ENCODE measurements at regions not wholly inside any gene's neighbourhood (a gene's known extent, or its start where the extent isn't known, plus 50 kb on each side); places are given as distances from the start of the nearest gene placed in this dataset.

- DNase-seq (ENCODE audit: low read depth in 1 of 2, low spot score in 1 of 2) (no peak), FAIRE-seq (no peak), ATAC-seq (no peak)
- TF ChIP-seq HOXB5 (CRISPR knock-in tag; IDR thresholded peaks at IDR 0.05) (no peak), MAFK (IDR thresholded peaks at IDR 0.05; ENCODE audit: partially characterized antibody) (no peak), EP300 (IDR thresholded peaks at IDR 0.05) (no peak), MAZ (IDR thresholded peaks at IDR 0.05; ENCODE audit: borderline replicate concordance, low read depth, low read length) (no peak), HEYL (CRISPR knock-in tag; IDR thresholded peaks at IDR 0.05) (no peak)
- TF ChIP-seq, protein P1, sequence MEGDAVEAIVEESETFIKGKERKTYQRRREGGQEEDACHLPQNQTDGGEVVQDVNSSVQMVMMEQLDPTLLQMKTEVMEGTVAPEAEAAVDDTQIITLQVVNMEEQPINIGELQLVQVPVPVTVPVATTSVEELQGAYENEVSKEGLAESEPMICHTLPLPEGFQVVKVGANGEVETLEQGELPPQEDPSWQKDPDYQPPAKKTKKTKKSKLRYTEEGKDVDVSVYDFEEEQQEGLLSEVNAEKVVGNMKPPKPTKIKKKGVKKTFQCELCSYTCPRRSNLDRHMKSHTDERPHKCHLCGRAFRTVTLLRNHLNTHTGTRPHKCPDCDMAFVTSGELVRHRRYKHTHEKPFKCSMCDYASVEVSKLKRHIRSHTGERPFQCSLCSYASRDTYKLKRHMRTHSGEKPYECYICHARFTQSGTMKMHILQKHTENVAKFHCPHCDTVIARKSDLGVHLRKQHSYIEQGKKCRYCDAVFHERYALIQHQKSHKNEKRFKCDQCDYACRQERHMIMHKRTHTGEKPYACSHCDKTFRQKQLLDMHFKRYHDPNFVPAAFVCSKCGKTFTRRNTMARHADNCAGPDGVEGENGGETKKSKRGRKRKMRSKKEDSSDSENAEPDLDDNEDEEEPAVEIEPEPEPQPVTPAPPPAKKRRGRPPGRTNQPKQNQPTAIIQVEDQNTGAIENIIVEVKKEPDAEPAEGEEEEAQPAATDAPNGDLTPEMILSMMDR (IDR thresholded peaks at IDR 0.05) = no peak
- TF ChIP-seq, protein P2, sequence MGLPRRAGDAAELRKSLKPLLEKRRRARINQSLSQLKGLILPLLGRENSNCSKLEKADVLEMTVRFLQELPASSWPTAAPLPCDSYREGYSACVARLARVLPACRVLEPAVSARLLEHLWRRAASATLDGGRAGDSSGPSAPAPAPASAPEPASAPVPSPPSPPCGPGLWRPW (IDR thresholded peaks at IDR 0.05) = no peak
- no peak overlapping the region for H3K27ac ChIP-seq
- no peak overlapping the region for H3K4me2 ChIP-seq
- no peak overlapping the region for H3K4me3 ChIP-seq
- no peaks in the 10 kb centered on the region for H3K9me3 ChIP-seq
- ChIA-PET POLR2A (no interaction called here), CTCF (interaction anchor here (0.7 kb wide), 1 partner anchor 32 kb away, joined by 3 read pairs; no protein-coding TSS in a partner anchor)
- H3K4me1 ChIP-seq = no peaks in the 10 kb centered on the region
Observed at GRCh38 chr10:89949496-89949895, 248.1 kb downstream of the KIF20B start.

- H3K9me3 ChIP-seq = no peaks in the 10 kb centered on the region
- no CpG with 5 or more reads among the region's 1 CpG for WGBS (ENCODE audit: missing lambda C conversion rate)
- POLR2A ChIA-PET = interaction anchor here (0.5 kb wide), 1 partner anchor 82 kb away, joined by 6 read pairs; no protein-coding TSS in a partner anchor
- DNase-seq (ENCODE audit: low read depth in 1 of 2, low spot score in 1 of 2) (no peak), ATAC-seq (no peak), FAIRE-seq (no peak)
- CTCF ChIA-PET = interaction anchor here (0.9 to 1.1 kb wide), 2 partner anchors 15 to 32 kb away, joined by 3 read pairs; no protein-coding TSS in a partner anchor
- H3K4me1 ChIP-seq = no peaks in the 10 kb centered on the region
- no peak overlapping the region for H3K27ac ChIP-seq
- TF ChIP-seq KDM1A (IDR thresholded peaks at IDR 0.05; ENCODE audit: low read depth) (no peak), NR3C1 (IDR thresholded peaks at IDR 0.05) (no peak), EHF (CRISPR knock-in tag; IDR thresholded peaks at IDR 0.05) (no peak), BCL3 (IDR thresholded peaks at IDR 0.05) (no peak), ELK1 (IDR thresholded peaks at IDR 0.05; ENCODE audit: low read depth, low read length) (no peak), MAFK (IDR thresholded peaks at IDR 0.05; ENCODE audit: partially characterized antibody) (no peak), FOSL2 (IDR thresholded peaks at IDR 0.05) (no peak), FOSL2 (CRISPR knock-in tag; IDR thresholded peaks at IDR 0.05) (no peak), MAX (IDR thresholded peaks at IDR 0.05) (no peak), CBX8 (IDR thresholded peaks at IDR 0.05) (no peak), ZC3H11A (IDR thresholded peaks at IDR 0.05) (no peak)
- TF ChIP-seq, protein P1 (IDR thresholded peaks at IDR 0.05) = no peak
- no peak overlapping the region for H3K4me2 ChIP-seq
- no peak overlapping the region for H3K4me3 ChIP-seq
Observed at GRCh38 chr10:89952325-89952724, 250.9 kb downstream of the KIF20B start.

- Histone ChIP-seq H3K27ac (no peak overlapping the region), H3K4me3 (no peak overlapping the region), H3K9me3 (no peaks in the 10 kb centered on the region), H3K4me2 (no peak overlapping the region), H3K4me1 (no peaks in the 10 kb centered on the region)
- ATAC-seq = no peak
- CTCF ChIA-PET = interaction anchor here (0.9 to 1.1 kb wide), 2 partner anchors 15 to 33 kb away, joined by 3 read pairs; no protein-coding TSS in a partner anchor
- POLR2A ChIA-PET = no interaction called here
- no peak for FAIRE-seq
- DNase-seq (ENCODE audit: low read depth in 1 of 2, low spot score in 1 of 2) = no peak
- no peak for TF ChIP-seq RCOR1 (IDR thresholded peaks at IDR 0.05; ENCODE audit: low read depth, low read length)
- TF ChIP-seq CHD4 (IDR thresholded peaks at IDR 0.05; ENCODE audit: borderline replicate concordance) = no peak
- TF ChIP-seq EHMT2 (IDR thresholded peaks at IDR 0.05; ENCODE audit: low read depth) = no peak
- TF ChIP-seq, protein P1 (IDR thresholded peaks at IDR 0.05) = no peak
- TF ChIP-seq SREBF2 (IDR thresholded peaks at IDR 0.05) = no peak
- TF ChIP-seq HEYL (CRISPR knock-in tag; IDR thresholded peaks at IDR 0.05) = no peak
- TF ChIP-seq HOXA7 (CRISPR knock-in tag; IDR thresholded peaks at IDR 0.05) = no peak
- TF ChIP-seq JUNB (IDR thresholded peaks at IDR 0.05) = no peak
- TF ChIP-seq ZSCAN20 (CRISPR knock-in tag; IDR thresholded peaks at IDR 0.05) = no peak
- TF ChIP-seq BHLHE40 (IDR thresholded peaks at IDR 0.05; ENCODE audit: low read depth, low read length) = no peak
- TF ChIP-seq EP300 (IDR thresholded peaks at IDR 0.05) = no peak
Observed at GRCh38 chr10:89952751-89953150, 251.4 kb downstream of the KIF20B start.
